Neural cell (in vitro differentiated cells): ENCODE measurements at regions not wholly inside any gene's neighbourhood (a gene's known extent, or its start where the extent isn't known, plus 50 kb on each side); places are given as distances from the start of the nearest gene placed in this dataset.

Experiments used
- H2AFZ ChIP-seq: fragments of 200-600, 300-800 bp; sonication (generic), shearing (Covaris generic); 2 replicates; pipeline ENCODE4 v1.6.0; 2014; ENCODE audit warnings: low read depth, mild to moderate bottlenecking, antibody characterized with exemption, low read length, moderate library complexity
- H3F3A ChIP-seq: fragments of 200-600 bp; shearing (Covaris generic); 2 replicates; pipeline ENCODE4 v1.6.1; 2016; ENCODE audit warnings: mild to moderate bottlenecking, moderate library complexity, mixed read lengths, antibody characterized with exemption, low read length; ENCODE audit not compliant: insufficient read depth, poor library complexity, severe bottlenecking
- H3K27ac ChIP-seq: fragments of 200-600, 300-800 bp; sonication (generic), shearing (Covaris generic); 2 replicates; pipeline ENCODE4 v1.5.1; 2014; ENCODE audit warnings: mild to moderate bottlenecking, low read length, moderate library complexity
- H3K27me3 ChIP-seq: fragments of 300-800, 200-600 bp; sonication (generic), shearing (Covaris generic); 2 replicates; pipeline ENCODE4 v1.6.0; 2014; ENCODE audit warnings: mild to moderate bottlenecking, low read depth, low read length, moderate library complexity; ENCODE audit not compliant: insufficient read depth
- H3K36me3 ChIP-seq: fragments of 300-800, 200-600 bp; sonication (generic), shearing (Covaris generic); 2 replicates; pipeline ENCODE4 v1.5.1; 2014; ENCODE audit warnings: mild to moderate bottlenecking, antibody characterized with exemption, low read length, moderate library complexity; ENCODE audit not compliant: insufficient read depth
- H3K4me2 ChIP-seq: fragments of 300-800, 200-600 bp; sonication (generic), shearing (Covaris generic); 2 replicates; pipeline ENCODE4 v1.6.0; 2014; ENCODE audit warnings: mild to moderate bottlenecking, low read length
- H3K4me3 ChIP-seq: fragments of 300-800, 200-600 bp; sonication (generic), shearing (Covaris generic); 2 replicates; pipeline ENCODE4 v1.5.1; 2014; ENCODE audit warnings: mild to moderate bottlenecking, low read length, moderate library complexity
- H3K79me2 ChIP-seq: fragments of 200-600 bp; shearing (Covaris generic); replicated peaks from 2 replicates; pipeline ENCODE4 v1.6.0; 2014; ENCODE audit warnings: mild to moderate bottlenecking, low read length, moderate library complexity; ENCODE audit not compliant: insufficient read depth
- H3K9ac ChIP-seq: fragments of 300-800, 200-600 bp; sonication (generic), shearing (Covaris generic); 2 replicates; pipeline ENCODE4 v1.6.1; 2016; ENCODE audit warnings: mild to moderate bottlenecking, low read length, mixed read lengths
- H3K9me2 ChIP-seq: fragments of 200-600 bp; shearing (Covaris generic); 2 replicates; pipeline ENCODE4 v1.6.1; 2016; ENCODE audit warnings: mild to moderate bottlenecking, low read length, mixed read lengths; ENCODE audit not compliant: insufficient read depth
- H3K9me3 ChIP-seq: fragments of 200-600, 300-800 bp; sonication (generic), shearing (Covaris generic); 2 replicates; pipeline ENCODE4 v1.6.1; 2016; ENCODE audit warnings: mild to moderate bottlenecking, mixed run types, low read length, moderate library complexity, mixed read lengths
- H4K20me1 ChIP-seq: fragments of 200-600 bp; shearing (Covaris generic); 2 replicates; pipeline ENCODE4 v1.6.1; 2016; ENCODE audit warnings: mild to moderate bottlenecking, mixed run types; ENCODE audit not compliant: insufficient read depth
- EP300 ChIP-seq: fragments of 450-650 bp; conservative IDR thresholded peaks from 2 replicates; pipeline ENCODE4 v1.6.1; 2014; ENCODE audit warnings: antibody characterized with exemption, mild to moderate bottlenecking, moderate library complexity; ENCODE audit not compliant: poor library complexity, severe bottlenecking
- EZH2 ChIP-seq: fragments of 200-600, 300-800 bp; shearing (Covaris generic), sonication (generic); IDR thresholded peaks from 2 replicates; pipeline ENCODE4 v1.6.1; 2014; ENCODE audit warnings: antibody characterized with exemption, low read length, borderline replicate concordance, mild to moderate bottlenecking; ENCODE audit not compliant: insufficient read depth, poor library complexity, severe bottlenecking
- MXI1 ChIP-seq: fragments of 450-650 bp; conservative IDR thresholded peaks from 2 replicates; pipeline ENCODE4 v1.6.1; 2014; ENCODE audit warnings: antibody characterized with exemption, mild to moderate bottlenecking; ENCODE audit not compliant: poor library complexity, severe bottlenecking
- POLR2AphosphoS5 ChIP-seq: IDR thresholded peaks from 2 replicates; pipeline ENCODE4 v1.6.1; 2012
- RAD21 ChIP-seq: fragments of 450-650 bp; conservative IDR thresholded peaks from 2 replicates; pipeline ENCODE4 v1.6.1; 2014; ENCODE audit warnings: antibody characterized with exemption, mild to moderate bottlenecking, moderate library complexity
- SMC3 ChIP-seq: fragments of 450-650 bp; conservative IDR thresholded peaks from 2 replicates; pipeline ENCODE4 v1.6.1; 2014; ENCODE audit warnings: antibody characterized with exemption, mild to moderate bottlenecking, moderate library complexity; ENCODE audit not compliant: poor library complexity
- TAF1 ChIP-seq: IDR thresholded peaks from 2 replicates; pipeline ENCODE4 v1.6.1; 2012; ENCODE audit warnings: low read depth
- TF ChIP-seq, protein P1 (sequence below): IDR thresholded peaks from 2 replicates; pipeline ENCODE4 v1.6.1; 2012; ENCODE audit warnings: borderline replicate concordance
- TF ChIP-seq, protein P2 (sequence below): fragments of 450-650 bp; IDR thresholded peaks from 2 replicates; pipeline ENCODE4 v1.5.1; 2014; ENCODE audit warnings: antibody characterized with exemption, mild to moderate bottlenecking, moderate library complexity; ENCODE audit not compliant: poor library complexity, severe bottlenecking

DNA sequence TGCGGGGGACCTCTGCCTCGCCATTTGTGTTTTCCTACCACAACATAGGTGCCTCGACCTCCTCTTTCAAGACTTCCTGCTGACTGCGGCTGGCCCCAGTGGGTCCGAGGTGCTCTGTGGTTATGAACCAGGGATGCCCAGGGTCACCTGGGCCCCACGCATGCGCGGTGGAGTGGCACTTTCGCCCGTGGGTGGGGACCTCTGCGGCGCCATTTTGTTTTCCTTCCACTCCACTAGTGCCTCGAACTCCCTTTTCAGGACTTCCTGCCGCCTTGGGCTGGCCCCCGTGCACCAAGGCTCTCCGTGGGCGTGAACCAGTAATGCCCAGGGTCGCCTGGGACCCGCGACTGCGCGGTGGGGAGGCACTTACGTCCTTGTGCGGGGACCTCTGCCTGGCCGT lies 351.6 kb downstream of the ALG10 start:
- TF ChIP-seq EP300 (no peak), MXI1 (no peak), TAF1 (no peak), POLR2AphosphoS5 (no peak), SMC3 (no peak), RAD21 (no peak), EZH2 (no peak)
- TF ChIP-seq, protein P1, sequence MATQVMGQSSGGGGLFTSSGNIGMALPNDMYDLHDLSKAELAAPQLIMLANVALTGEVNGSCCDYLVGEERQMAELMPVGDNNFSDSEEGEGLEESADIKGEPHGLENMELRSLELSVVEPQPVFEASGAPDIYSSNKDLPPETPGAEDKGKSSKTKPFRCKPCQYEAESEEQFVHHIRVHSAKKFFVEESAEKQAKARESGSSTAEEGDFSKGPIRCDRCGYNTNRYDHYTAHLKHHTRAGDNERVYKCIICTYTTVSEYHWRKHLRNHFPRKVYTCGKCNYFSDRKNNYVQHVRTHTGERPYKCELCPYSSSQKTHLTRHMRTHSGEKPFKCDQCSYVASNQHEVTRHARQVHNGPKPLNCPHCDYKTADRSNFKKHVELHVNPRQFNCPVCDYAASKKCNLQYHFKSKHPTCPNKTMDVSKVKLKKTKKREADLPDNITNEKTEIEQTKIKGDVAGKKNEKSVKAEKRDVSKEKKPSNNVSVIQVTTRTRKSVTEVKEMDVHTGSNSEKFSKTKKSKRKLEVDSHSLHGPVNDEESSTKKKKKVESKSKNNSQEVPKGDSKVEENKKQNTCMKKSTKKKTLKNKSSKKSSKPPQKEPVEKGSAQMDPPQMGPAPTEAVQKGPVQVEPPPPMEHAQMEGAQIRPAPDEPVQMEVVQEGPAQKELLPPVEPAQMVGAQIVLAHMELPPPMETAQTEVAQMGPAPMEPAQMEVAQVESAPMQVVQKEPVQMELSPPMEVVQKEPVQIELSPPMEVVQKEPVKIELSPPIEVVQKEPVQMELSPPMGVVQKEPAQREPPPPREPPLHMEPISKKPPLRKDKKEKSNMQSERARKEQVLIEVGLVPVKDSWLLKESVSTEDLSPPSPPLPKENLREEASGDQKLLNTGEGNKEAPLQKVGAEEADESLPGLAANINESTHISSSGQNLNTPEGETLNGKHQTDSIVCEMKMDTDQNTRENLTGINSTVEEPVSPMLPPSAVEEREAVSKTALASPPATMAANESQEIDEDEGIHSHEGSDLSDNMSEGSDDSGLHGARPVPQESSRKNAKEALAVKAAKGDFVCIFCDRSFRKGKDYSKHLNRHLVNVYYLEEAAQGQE: no peak
- TF ChIP-seq, protein P2, sequence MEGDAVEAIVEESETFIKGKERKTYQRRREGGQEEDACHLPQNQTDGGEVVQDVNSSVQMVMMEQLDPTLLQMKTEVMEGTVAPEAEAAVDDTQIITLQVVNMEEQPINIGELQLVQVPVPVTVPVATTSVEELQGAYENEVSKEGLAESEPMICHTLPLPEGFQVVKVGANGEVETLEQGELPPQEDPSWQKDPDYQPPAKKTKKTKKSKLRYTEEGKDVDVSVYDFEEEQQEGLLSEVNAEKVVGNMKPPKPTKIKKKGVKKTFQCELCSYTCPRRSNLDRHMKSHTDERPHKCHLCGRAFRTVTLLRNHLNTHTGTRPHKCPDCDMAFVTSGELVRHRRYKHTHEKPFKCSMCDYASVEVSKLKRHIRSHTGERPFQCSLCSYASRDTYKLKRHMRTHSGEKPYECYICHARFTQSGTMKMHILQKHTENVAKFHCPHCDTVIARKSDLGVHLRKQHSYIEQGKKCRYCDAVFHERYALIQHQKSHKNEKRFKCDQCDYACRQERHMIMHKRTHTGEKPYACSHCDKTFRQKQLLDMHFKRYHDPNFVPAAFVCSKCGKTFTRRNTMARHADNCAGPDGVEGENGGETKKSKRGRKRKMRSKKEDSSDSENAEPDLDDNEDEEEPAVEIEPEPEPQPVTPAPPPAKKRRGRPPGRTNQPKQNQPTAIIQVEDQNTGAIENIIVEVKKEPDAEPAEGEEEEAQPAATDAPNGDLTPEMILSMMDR: no peak

DNA sequence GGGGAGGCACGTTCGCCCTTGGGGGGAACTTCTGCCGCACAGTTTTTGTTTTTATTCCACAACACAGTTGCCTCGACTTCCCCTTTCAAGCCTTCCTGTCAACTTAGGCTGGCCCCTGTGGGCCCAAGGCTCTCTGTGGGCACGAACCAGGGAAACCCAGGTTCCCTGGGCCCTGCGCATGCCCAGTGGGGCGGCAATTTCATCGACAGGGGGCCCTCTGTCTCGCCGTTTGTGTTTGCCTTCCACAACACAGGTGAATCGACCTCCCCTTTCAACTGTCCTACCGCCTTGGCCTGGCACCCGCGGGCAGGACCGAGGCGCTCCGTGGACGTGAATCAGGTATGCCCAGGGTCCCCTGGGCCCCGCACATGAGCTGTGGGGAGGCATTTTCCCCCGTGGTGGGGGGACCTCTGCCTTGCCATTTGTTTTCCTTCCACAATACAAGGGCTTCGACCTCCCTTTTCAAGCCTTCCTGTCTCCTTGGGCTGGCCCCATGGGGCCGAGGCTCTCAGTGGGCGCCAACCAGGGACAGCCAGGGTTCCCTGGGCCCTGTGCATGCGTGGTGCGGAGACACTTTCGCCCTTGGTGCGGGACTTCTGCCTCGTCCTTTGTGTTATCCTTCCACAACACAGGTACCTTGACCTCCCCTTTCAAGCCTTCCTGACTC lies 354.0 kb downstream of the ALG10 start:
- TF ChIP-seq EP300: no peak
- no peak for TF ChIP-seq SMC3
- TF ChIP-seq RAD21: no peak
- TF ChIP-seq EZH2: no peak
- TF ChIP-seq MXI1: no peak
- TF ChIP-seq, protein P1: no peak
- TF ChIP-seq TAF1: no peak
- no peak for TF ChIP-seq POLR2AphosphoS5
- TF ChIP-seq, protein P2: no peak
- H3K79me2 ChIP-seq: no peaks in the 10 kb centered on the region
- no peaks in the 10 kb centered on the region for H3K27me3 ChIP-seq
- no peak overlapping the region for H3K9ac ChIP-seq
- H3K9me3 ChIP-seq: peaks cover 10% of the 10 kb centered on the region
- no peaks in the 10 kb centered on the region for H3F3A ChIP-seq
- no peak overlapping the region for H3K4me2 ChIP-seq
- no peak overlapping the region for H2AFZ ChIP-seq
- H4K20me1 ChIP-seq: no peaks in the 10 kb centered on the region
- no peak overlapping the region for H3K27ac ChIP-seq
- H3K9me2 ChIP-seq: no peaks in the 10 kb centered on the region
- no peaks in the 10 kb centered on the region for H3K36me3 ChIP-seq
- no peak overlapping the region for H3K4me3 ChIP-seq

More for the DNA sequence above, 351.6 kb downstream of the ALG10 start:
- Histone ChIP-seq H3K9me2 (no peaks in the 10 kb centered on the region), H3F3A (no peaks in the 10 kb centered on the region), H3K36me3 (no peaks in the 10 kb centered on the region), H3K27me3 (no peaks in the 10 kb centered on the region), H3K9me3 (peaks cover 4% of the 10 kb centered on the region), H3K79me2 (no peaks in the 10 kb centered on the region), H3K4me2 (no peak overlapping the region), H2AFZ (no peak overlapping the region), H3K4me3 (no peak overlapping the region), H4K20me1 (no peaks in the 10 kb centered on the region), H3K27ac (no peak overlapping the region), H3K9ac (no peak overlapping the region)
